Ascending aorta (tissue), 2 donors: ENCODE measurements at regions not wholly inside any gene's neighbourhood (a gene's known extent, or its start where the extent isn't known, plus 50 kb on each side); places are given as distances from the start of the nearest gene placed in this dataset.

ENCODE experiments used
- DNase-seq, 2 donors: peaks; one replicate each; pipeline ENCODE4 v3.0.0-alpha.2; 2019; ENCODE audit warnings: low spot score in 2 of 2
- H3K27ac ChIP-seq, 2 donors: fragments of 200-600 bp; sonication (generic); one replicate each; pipeline ENCODE4 v1.5.1; 2016 to 2017; ENCODE audit warnings: mild to moderate bottlenecking in 1 of 2
- H3K27me3 ChIP-seq: fragments of 200-600 bp; sonication (generic); one replicate; pipeline ENCODE4 v1.5.1; 2017
- H3K36me3 ChIP-seq, 2 donors: fragments of 200-600 bp; sonication (generic); one replicate each; pipeline ENCODE4 v1.5.1; 2016
- H3K4me1 ChIP-seq, 2 donors: fragments of 200-600 bp; sonication (generic); one replicate each; pipeline ENCODE4 v1.5.1; 2016 to 2017; ENCODE audit warnings: mild to moderate bottlenecking in 1 of 2
- H3K4me3 ChIP-seq, 2 donors: fragments of 200-600 bp; sonication (generic); one replicate each; pipeline ENCODE4 v1.5.1; 2016 to 2017; ENCODE audit warnings: mild to moderate bottlenecking in 1 of 2
- H3K9me3 ChIP-seq, 2 donors: fragments of 200-600 bp; sonication (generic); one replicate each; pipeline ENCODE4 v1.5.1; 2016
- intact Hi-C: fragments of 100-400 bp; cut with DNase I; formaldehyde crosslinking; loops from one replicate; pipeline ENCODE4 v1.15.1; 2023
- TF ChIP-seq, protein P1 (sequence below), 3 experiments: fragments of 200-600 bp in 2 of 3; fragments of 450-650 bp in 1 of 3; sonication (generic) in 2 of 3; IDR thresholded peaks; one replicate each; pipeline ENCODE4 v1.5.1; 2016 to 2019; ENCODE audit warnings: antibody characterized with exemption in 3 of 3, mild to moderate bottlenecking in 1 of 3, moderate library complexity in 1 of 3

GRCh38 chr13:84917252-84917878 lies 881.9 kb downstream of the SLITRK6 start:
- no peak for DNase-seq
- no peaks in the 10 kb centered on the region for H3K4me1 ChIP-seq
- no peaks in the 10 kb centered on the region for H3K36me3 ChIP-seq
- no peak overlapping the region for H3K4me3 ChIP-seq
- no peak overlapping the region for H3K27ac ChIP-seq
- no peaks in the 10 kb centered on the region for H3K27me3 ChIP-seq
- H3K9me3 ChIP-seq: no peaks in the 10 kb centered on the region
- TF ChIP-seq, protein P1, sequence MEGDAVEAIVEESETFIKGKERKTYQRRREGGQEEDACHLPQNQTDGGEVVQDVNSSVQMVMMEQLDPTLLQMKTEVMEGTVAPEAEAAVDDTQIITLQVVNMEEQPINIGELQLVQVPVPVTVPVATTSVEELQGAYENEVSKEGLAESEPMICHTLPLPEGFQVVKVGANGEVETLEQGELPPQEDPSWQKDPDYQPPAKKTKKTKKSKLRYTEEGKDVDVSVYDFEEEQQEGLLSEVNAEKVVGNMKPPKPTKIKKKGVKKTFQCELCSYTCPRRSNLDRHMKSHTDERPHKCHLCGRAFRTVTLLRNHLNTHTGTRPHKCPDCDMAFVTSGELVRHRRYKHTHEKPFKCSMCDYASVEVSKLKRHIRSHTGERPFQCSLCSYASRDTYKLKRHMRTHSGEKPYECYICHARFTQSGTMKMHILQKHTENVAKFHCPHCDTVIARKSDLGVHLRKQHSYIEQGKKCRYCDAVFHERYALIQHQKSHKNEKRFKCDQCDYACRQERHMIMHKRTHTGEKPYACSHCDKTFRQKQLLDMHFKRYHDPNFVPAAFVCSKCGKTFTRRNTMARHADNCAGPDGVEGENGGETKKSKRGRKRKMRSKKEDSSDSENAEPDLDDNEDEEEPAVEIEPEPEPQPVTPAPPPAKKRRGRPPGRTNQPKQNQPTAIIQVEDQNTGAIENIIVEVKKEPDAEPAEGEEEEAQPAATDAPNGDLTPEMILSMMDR (IDR thresholded peaks at IDR 0.05): peak in 1 of 3 experiments; percentile 37
- intact Hi-C loops: loop anchor here (5.0 kb wide), 1 partner anchor 890 kb away; no protein-coding TSS in a partner anchor

GRCh38 chr13:84912720-84913119 lies 886.5 kb downstream of the SLITRK6 start:
- TF ChIP-seq, protein P1 (IDR thresholded peaks at IDR 0.05): no peak
- no peaks in the 10 kb centered on the region for H3K4me1 ChIP-seq
- H3K27me3 ChIP-seq: no peaks in the 10 kb centered on the region
- no peak for DNase-seq
- H3K9me3 ChIP-seq: no peaks in the 10 kb centered on the region
- no peak overlapping the region for H3K27ac ChIP-seq
- H3K4me3 ChIP-seq: no peak overlapping the region
- no peaks in the 10 kb centered on the region for H3K36me3 ChIP-seq
- intact Hi-C loops: no loop called here

DNA sequence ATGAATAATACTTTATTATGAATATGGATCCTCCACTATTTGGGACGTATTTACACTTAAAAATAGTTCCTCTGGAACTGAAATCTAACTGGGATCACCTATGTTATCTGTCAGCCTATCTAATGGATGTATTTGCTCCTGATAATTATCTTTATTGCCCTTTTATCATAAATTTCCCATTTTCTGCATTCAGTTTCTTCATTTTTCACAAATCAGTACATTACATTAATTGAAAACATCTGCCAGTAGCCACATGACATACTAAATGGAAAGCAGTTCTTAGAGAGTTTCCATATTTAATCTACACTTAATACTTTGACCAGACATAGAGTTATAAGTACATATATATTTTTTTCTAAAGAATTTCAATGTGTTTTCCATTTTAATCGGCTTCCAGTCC lies 888.8 kb downstream of the SLITRK6 start:
- H3K36me3 ChIP-seq: no peaks in the 10 kb centered on the region
- H3K27me3 ChIP-seq: no peaks in the 10 kb centered on the region
- H3K4me3 ChIP-seq: no peak overlapping the region
- H3K27ac ChIP-seq: no peak overlapping the region
- no peak for DNase-seq
- TF ChIP-seq, protein P1 (IDR thresholded peaks at IDR 0.05): no peak
- intact Hi-C loops: no loop called here
- H3K4me1 ChIP-seq: no peaks in the 10 kb centered on the region
- no peaks in the 10 kb centered on the region for H3K9me3 ChIP-seq

DNA sequence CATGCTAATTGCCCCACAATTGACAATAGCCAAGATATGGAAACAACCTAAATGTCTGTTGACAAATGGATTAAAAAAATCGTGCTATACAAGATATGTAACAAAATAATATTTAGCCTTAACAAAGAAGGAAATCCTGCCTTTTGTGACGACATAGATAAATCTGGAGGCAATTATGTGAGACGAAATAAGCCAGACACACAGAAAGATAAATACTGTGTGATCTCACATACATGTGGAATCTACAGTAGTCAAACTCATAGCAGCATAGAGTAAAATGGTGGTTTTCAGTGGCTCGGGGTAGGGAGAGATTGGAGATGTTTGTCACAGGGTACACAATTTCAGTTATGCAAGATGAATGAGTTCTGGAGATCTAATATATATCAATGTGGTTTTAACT lies 895.8 kb downstream of the SLITRK6 start:
- Histone ChIP-seq H3K27ac (no peak overlapping the region), H3K27me3 (no peaks in the 10 kb centered on the region), H3K4me1 (no peaks in the 10 kb centered on the region), H3K9me3 (no peaks in the 10 kb centered on the region), H3K4me3 (no peak overlapping the region), H3K36me3 (no peaks in the 10 kb centered on the region)
- TF ChIP-seq, protein P1 (IDR thresholded peaks at IDR 0.05): no peak
- DNase-seq: no peak
- intact Hi-C loops: no loop called here

- Histone ChIP-seq H3K27ac (no peak overlapping the region), H3K4me1 (no peaks in the 10 kb centered on the region), H3K36me3 (no peaks in the 10 kb centered on the region), H3K27me3 (no peaks in the 10 kb centered on the region), H3K4me3 (no peak overlapping the region), H3K9me3 (no peaks in the 10 kb centered on the region)
- TF ChIP-seq, protein P1 (IDR thresholded peaks at IDR 0.05): no peak
- DNase-seq: no peak
- intact Hi-C loops: no loop called here
Observed at GRCh38 chr13:84902243-84902642, 897.0 kb downstream of the SLITRK6 start.

- H3K27ac ChIP-seq: no peak overlapping the region
- no peaks in the 10 kb centered on the region for H3K4me1 ChIP-seq
- no peaks in the 10 kb centered on the region for H3K36me3 ChIP-seq
- no peak for DNase-seq
- TF ChIP-seq, protein P1 (IDR thresholded peaks at IDR 0.05): peak in 2 of 3 experiments; percentile 50 to 55
- no peak overlapping the region for H3K4me3 ChIP-seq
- intact Hi-C loops: loop anchor here (2.0 kb wide), 1 partner anchor 911 kb away; no protein-coding TSS in a partner anchor
- no peaks in the 10 kb centered on the region for H3K9me3 ChIP-seq
- no peaks in the 10 kb centered on the region for H3K27me3 ChIP-seq
Observed at GRCh38 chr13:84896128-84896527, 903.1 kb downstream of the SLITRK6 start.
